Spleen (tissue), 7 donors: ENCODE measurements at regions not wholly inside any gene's neighbourhood (a gene's known extent, or its start where the extent isn't known, plus 50 kb on each side); places are given as distances from the start of the nearest gene placed in this dataset.

ENCODE experiments used
- POLR2A ChIP-seq, 3 donors: fragments of 450-650 bp; IDR thresholded peaks; one replicate each; pipeline ENCODE4 v1.5.1; 2017; ENCODE audit warnings: antibody characterized with exemption in 3 of 3, mild to moderate bottlenecking in 1 of 3
- TF ChIP-seq, protein P1 (sequence below), 11 experiments: fragments of 200-600 bp in 7 of 11; fragments of 450-650 bp in 4 of 11; sonication (generic) in 4 of 11; IDR thresholded peaks in 8 of 11; conservative IDR thresholded peaks in 3 of 11; 1 replicate in 7 of 11; 2 replicates in 4 of 11; pipeline versions ENCODE4 v1.4.0 to v1.8.0; 2016 to 2021; ENCODE audit warnings: antibody characterized with exemption in 11 of 11, inconsistent platforms in 4 of 11, mild to moderate bottlenecking in 1 of 11
- donor health status: DM: no; HTN: no; CAD: no; lungs with moderate emphysema.
- donor health status: DM: no; HTN: no; CAD: no.
- donor health status: DM: no; HTN: no; CAD: no.

DNA sequence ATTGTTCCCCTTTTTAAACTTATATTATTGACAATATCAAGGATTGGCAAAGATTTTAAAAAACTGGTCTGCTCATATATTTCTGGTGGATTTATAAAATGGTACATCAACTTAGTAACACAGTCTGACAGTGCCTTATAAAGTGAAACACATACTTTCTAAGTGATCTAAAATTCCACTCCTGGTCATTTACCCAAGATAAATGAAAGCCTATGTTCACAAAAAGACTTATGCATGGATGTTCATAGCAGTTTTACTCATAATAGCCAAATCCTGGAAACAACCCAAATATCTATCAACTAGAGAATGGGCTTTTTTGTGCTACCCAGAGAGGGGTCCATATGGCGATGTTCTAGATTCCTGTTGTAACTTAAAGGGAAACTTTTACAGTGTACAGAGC lies 222.4 kb upstream of the FAM83B start:
- TF ChIP-seq, protein P1, sequence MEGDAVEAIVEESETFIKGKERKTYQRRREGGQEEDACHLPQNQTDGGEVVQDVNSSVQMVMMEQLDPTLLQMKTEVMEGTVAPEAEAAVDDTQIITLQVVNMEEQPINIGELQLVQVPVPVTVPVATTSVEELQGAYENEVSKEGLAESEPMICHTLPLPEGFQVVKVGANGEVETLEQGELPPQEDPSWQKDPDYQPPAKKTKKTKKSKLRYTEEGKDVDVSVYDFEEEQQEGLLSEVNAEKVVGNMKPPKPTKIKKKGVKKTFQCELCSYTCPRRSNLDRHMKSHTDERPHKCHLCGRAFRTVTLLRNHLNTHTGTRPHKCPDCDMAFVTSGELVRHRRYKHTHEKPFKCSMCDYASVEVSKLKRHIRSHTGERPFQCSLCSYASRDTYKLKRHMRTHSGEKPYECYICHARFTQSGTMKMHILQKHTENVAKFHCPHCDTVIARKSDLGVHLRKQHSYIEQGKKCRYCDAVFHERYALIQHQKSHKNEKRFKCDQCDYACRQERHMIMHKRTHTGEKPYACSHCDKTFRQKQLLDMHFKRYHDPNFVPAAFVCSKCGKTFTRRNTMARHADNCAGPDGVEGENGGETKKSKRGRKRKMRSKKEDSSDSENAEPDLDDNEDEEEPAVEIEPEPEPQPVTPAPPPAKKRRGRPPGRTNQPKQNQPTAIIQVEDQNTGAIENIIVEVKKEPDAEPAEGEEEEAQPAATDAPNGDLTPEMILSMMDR (IDR thresholded peaks at IDR 0.05 in 8 of 11, conservative IDR thresholded peaks at IDR 0.05 in 3 of 11) = no peak
- TF ChIP-seq POLR2A (IDR thresholded peaks at IDR 0.05) = no peak
